Activated B cell treated with CpG ODN at 0.5 μM for 24 hours (primary cell): ENCODE measurements at regions not wholly inside any gene's neighbourhood (a gene's known extent, or its start where the extent isn't known, plus 50 kb on each side); places are given as distances from the start of the nearest gene placed in this dataset.

Experiments
- ATAC-seq: fragments of 200-7000 bp; cut with Tn5 transposase; one replicate; pipeline ENCODE4 v1.10.0; 2021; ENCODE audit warnings: low read depth, mild to moderate bottlenecking, moderate library complexity
- CTCF ChIA-PET: fragments of 350-600 bp; sonication (Branson Sonifier 250); formaldehyde crosslinking; loops from one replicate; lab custom pipeline; 2021; ENCODE audit warnings: antibody characterized with exemption; lab: Charles Lee
- POLR2A ChIA-PET: fragments of 350-600 bp; sonication (Branson Sonifier 250); formaldehyde crosslinking; loops from one replicate; lab custom pipeline; 2021; ENCODE audit warnings: antibody characterized with exemption; lab: Charles Lee
- DNase-seq: peaks from one replicate; pipeline ENCODE4 v3.0.0; 2022
- H3K27ac Mint-ChIP-seq: one replicate; pipeline ENCODE4 v1.8.0; 2020; ENCODE audit warnings: mixed read lengths
- H3K27me3 Mint-ChIP-seq: one replicate; pipeline ENCODE4 v1.8.0; 2021; ENCODE audit warnings: mixed read lengths
- H3K36me3 Mint-ChIP-seq: one replicate; pipeline ENCODE4 v1.8.0; 2021; ENCODE audit warnings: low read depth, mixed read lengths
- H3K4me1 Mint-ChIP-seq: one replicate; pipeline ENCODE4 v1.8.0; 2021; ENCODE audit warnings: mixed read lengths
- H3K4me3 Mint-ChIP-seq: one replicate; pipeline ENCODE4 v1.8.0; 2020; ENCODE audit warnings: mild to moderate bottlenecking, mixed read lengths
- H3K9me3 Mint-ChIP-seq: one replicate; pipeline ENCODE4 v1.8.0; 2020; ENCODE audit warnings: mixed read lengths
- intact Hi-C: fragments of 100-400 bp; cut with micrococcal nuclease; formaldehyde crosslinking; loops from one replicate; pipeline ENCODE4 v1.15.1; 2024
- TF ChIP-seq, protein P1 (sequence below): fragments of 200-600 bp; IDR thresholded peaks from one replicate; pipeline ENCODE4 v1.8.0; 2022; ENCODE audit warnings: antibody characterized with exemption, mild to moderate bottlenecking

GRCh38 chr4:29405116-29405515 lies 1315.1 kb upstream of the PCDH7 start:
- POLR2A ChIA-PET, result no interaction called here

GRCh38 chr4:29415771-29416170 lies 1304.4 kb upstream of the PCDH7 start:
- POLR2A ChIA-PET, result no interaction called here
- peaks cover 2% of the 10 kb centered on the region for H3K9me3 Mint-ChIP-seq

More at GRCh38 chr4:29405116-29405515, 1315.1 kb upstream of the PCDH7 start:
- CTCF ChIA-PET, result no interaction called here
- Mint-ChIP-seq H3K4me3 (no peak overlapping the region), H3K4me1 (no peaks in the 10 kb centered on the region), H3K36me3 (no peaks in the 10 kb centered on the region), H3K9me3 (peaks cover 4% of the 10 kb centered on the region), H3K27ac (no peak overlapping the region), H3K27me3 (no peaks in the 10 kb centered on the region)
- ATAC-seq (no peak), DNase-seq (no peak)
- TF ChIP-seq, protein P1, sequence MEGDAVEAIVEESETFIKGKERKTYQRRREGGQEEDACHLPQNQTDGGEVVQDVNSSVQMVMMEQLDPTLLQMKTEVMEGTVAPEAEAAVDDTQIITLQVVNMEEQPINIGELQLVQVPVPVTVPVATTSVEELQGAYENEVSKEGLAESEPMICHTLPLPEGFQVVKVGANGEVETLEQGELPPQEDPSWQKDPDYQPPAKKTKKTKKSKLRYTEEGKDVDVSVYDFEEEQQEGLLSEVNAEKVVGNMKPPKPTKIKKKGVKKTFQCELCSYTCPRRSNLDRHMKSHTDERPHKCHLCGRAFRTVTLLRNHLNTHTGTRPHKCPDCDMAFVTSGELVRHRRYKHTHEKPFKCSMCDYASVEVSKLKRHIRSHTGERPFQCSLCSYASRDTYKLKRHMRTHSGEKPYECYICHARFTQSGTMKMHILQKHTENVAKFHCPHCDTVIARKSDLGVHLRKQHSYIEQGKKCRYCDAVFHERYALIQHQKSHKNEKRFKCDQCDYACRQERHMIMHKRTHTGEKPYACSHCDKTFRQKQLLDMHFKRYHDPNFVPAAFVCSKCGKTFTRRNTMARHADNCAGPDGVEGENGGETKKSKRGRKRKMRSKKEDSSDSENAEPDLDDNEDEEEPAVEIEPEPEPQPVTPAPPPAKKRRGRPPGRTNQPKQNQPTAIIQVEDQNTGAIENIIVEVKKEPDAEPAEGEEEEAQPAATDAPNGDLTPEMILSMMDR, result no peak
- intact Hi-C loops, result no loop called here

DNA sequence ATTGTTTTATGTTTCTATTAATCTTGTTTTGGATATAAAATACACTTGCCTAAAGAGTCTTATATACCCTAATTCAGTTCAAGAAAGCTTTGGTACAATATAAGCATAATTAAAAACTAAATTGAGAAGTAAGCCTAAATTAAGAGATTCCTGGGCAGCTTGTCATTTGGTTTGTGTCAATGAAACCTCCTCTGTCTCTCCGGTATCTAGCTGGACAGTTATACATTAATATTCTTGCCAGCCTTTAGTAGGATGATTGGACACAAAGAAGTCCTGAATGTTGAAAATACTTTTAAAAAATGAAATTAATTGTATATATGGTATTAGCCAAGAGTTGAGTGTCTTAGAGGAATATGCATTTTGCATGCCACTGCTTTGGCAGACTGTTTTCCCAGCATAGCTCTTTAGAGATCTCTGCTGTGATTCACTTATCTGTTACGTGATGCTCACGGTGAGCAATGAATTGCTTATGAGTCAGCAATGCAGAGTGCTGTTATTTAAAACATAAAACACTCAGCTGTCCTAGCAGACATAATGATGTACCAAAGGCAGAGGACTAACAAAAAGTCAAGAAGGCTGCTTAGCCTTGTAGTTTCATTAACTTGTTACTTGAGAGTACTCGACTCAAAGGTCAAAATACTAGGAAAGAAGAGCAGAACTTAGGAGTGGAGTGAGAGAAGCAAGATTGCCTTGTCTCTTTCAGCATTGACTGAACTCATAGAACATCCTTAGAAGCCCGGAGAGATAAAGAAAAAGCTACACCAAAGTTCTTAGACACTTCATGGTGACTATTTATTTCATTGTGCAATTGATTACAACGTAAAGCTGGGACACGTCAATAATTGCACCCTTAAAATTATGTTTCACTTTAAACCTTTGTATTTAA lies 1296.1 kb upstream of the PCDH7 start:
- CTCF ChIA-PET, result no interaction called here
- H3K27me3 Mint-ChIP-seq, result no peaks in the 10 kb centered on the region
- no peak overlapping the region for H3K27ac Mint-ChIP-seq
- H3K4me3 Mint-ChIP-seq, result no peak overlapping the region
- H3K4me1 Mint-ChIP-seq, result no peaks in the 10 kb centered on the region
- POLR2A ChIA-PET, result no interaction called here
- DNase-seq, result no peak
- peaks cover 4% of the 10 kb centered on the region for H3K9me3 Mint-ChIP-seq
- TF ChIP-seq, protein P1, result no peak
- intact Hi-C loops, result no loop called here
- no peak for ATAC-seq
- H3K36me3 Mint-ChIP-seq, result no peaks in the 10 kb centered on the region

More at GRCh38 chr4:29415771-29416170, 1304.4 kb upstream of the PCDH7 start:
- no peaks in the 10 kb centered on the region for H3K4me1 Mint-ChIP-seq
- no peak overlapping the region for H3K27ac Mint-ChIP-seq
- DNase-seq, result no peak
- CTCF ChIA-PET, result no interaction called here
- TF ChIP-seq, protein P1, result no peak
- H3K4me3 Mint-ChIP-seq, result no peak overlapping the region
- no peaks in the 10 kb centered on the region for H3K27me3 Mint-ChIP-seq
- ATAC-seq, result no peak
- no peaks in the 10 kb centered on the region for H3K36me3 Mint-ChIP-seq
- intact Hi-C loops, result no loop called here

GRCh38 chr4:29453303-29453820 lies 1266.8 kb upstream of the PCDH7 start:
- DNase-seq, result no peak
- no peaks in the 10 kb centered on the region for H3K36me3 Mint-ChIP-seq
- no peaks in the 10 kb centered on the region for H3K27me3 Mint-ChIP-seq
- ChIA-PET CTCF (no interaction called here), POLR2A (no interaction called here)
- intact Hi-C loops, result no loop called here
- H3K4me3 Mint-ChIP-seq, result no peak overlapping the region
- H3K27ac Mint-ChIP-seq, result no peak overlapping the region
- no peaks in the 10 kb centered on the region for H3K4me1 Mint-ChIP-seq
- TF ChIP-seq, protein P1, result no peak
- H3K9me3 Mint-ChIP-seq, result peaks cover 3% of the 10 kb centered on the region
- no peak for ATAC-seq

- H3K4me3 Mint-ChIP-seq, result no peak overlapping the region
- POLR2A ChIA-PET, result no interaction called here
- no peaks in the 10 kb centered on the region for H3K4me1 Mint-ChIP-seq
- peaks cover 6% of the 10 kb centered on the region for H3K9me3 Mint-ChIP-seq
- H3K27me3 Mint-ChIP-seq, result no peaks in the 10 kb centered on the region
- intact Hi-C loops, result no loop called here
- H3K36me3 Mint-ChIP-seq, result no peaks in the 10 kb centered on the region
- no peak overlapping the region for H3K27ac Mint-ChIP-seq
- TF ChIP-seq, protein P1, result no peak
- no peak for ATAC-seq
- CTCF ChIA-PET, result no interaction called here
- DNase-seq, result no peak
These were observed 1260.2 kb upstream of the PCDH7 start for GRCh38 chr4:29459926-29460325.
